H1 (cell line): ENCODE measurements at regions not wholly inside any gene's neighbourhood (a gene's known extent, or its start where the extent isn't known, plus 50 kb on each side); places are given as distances from the start of the nearest gene placed in this dataset.

ENCODE experiments used
- CTCF ChIA-PET: fragments of 300-600 bp; sonication (Branson Sonifier 250); formaldehyde crosslinking; loops from one replicate; lab custom pipeline; 2021; ENCODE audit not compliant: partially characterized antibody; lab: Charles Lee
- POLR2A ChIA-PET: fragments of 300-600 bp; sonication (Branson Sonifier 250); formaldehyde crosslinking; loops from one replicate; lab custom pipeline; 2021; ENCODE audit warnings: inconsistent platforms; ENCODE audit not compliant: partially characterized antibody; lab: Charles Lee
- DNase-seq, 2 experiments: peaks; one replicate each; pipeline versions ENCODE4 v3.0.0 to v3.0.0-alpha.2; 2010 to 2022; ENCODE audit warnings: low spot score in 2 of 2, low read depth in 1 of 2, mixed read lengths in 1 of 2
- FAIRE-seq: peaks from 2 replicates; lab custom pipeline; 2011; peaks lifted over from hg19 to GRCh38; lab: Jason Lieb, UNC
- H2AFZ ChIP-seq: 2 replicates; pipeline ENCODE4 v1.8.1; 2012; ENCODE audit warnings: low read length, inconsistent platforms
- H2AK5ac ChIP-seq: 2 replicates; pipeline ENCODE4 v1.6.1; 2013; ENCODE audit warnings: low read depth, low read length
- H2BK120ac ChIP-seq: replicated peaks from 2 replicates; pipeline ENCODE3; 2013; ENCODE audit warnings: low read depth, low read length, inconsistent platforms
- H2BK12ac ChIP-seq: 2 replicates; pipeline ENCODE4 v1.6.1; 2013; ENCODE audit warnings: low read depth, low read length
- H2BK15ac ChIP-seq: 2 replicates; pipeline ENCODE4 v1.6.1; 2013; ENCODE audit warnings: low read length
- H2BK20ac ChIP-seq: 2 replicates; pipeline ENCODE4 v1.6.1; 2013; ENCODE audit warnings: low read length
- H2BK5ac ChIP-seq: 2 replicates; pipeline ENCODE4 v1.6.1; 2013; ENCODE audit warnings: low read depth, low read length
- H3K14ac ChIP-seq: 2 replicates; pipeline ENCODE4 v1.6.1; 2013; ENCODE audit warnings: inconsistent platforms; ENCODE audit not compliant: insufficient read length
- H3K18ac ChIP-seq: 2 replicates; pipeline ENCODE4 v1.6.1; 2013; ENCODE audit warnings: low read length; ENCODE audit errors: extremely low read depth
- H3K23ac ChIP-seq: 2 replicates; pipeline ENCODE4 v1.6.1; 2013; ENCODE audit warnings: inconsistent platforms; ENCODE audit not compliant: insufficient read length
- H3K23me2 ChIP-seq: 2 replicates; pipeline ENCODE4 v1.6.1; 2013; ENCODE audit warnings: low read depth, low read length
- H3K27ac ChIP-seq: 2 replicates; pipeline ENCODE4 v1.6.1; 2011; ENCODE audit warnings: low read depth, low read length, inconsistent platforms
- H3K27me3 ChIP-seq, 4 experiments: replicated peaks in 1 of 4; 1 replicate in 1 of 4; 2 replicates in 3 of 4; pipeline versions ENCODE4 v1.6.1 to v1.8.1; 2011 to 2013; ENCODE audit warnings: low read length in 3 of 4, mild to moderate bottlenecking in 3 of 4, inconsistent platforms in 2 of 4, mixed read lengths in 2 of 4, moderate library complexity in 1 of 4; ENCODE audit not compliant: control insufficient read depth in 3 of 4, insufficient read depth in 3 of 4; ENCODE audit errors: extremely low read depth in 1 of 4
- H3K36me3 ChIP-seq, 4 experiments: 2 replicates each; pipeline versions ENCODE4 v1.6.1 to v1.8.1; 2011 to 2013; ENCODE audit warnings: mild to moderate bottlenecking in 4 of 4, low read length in 3 of 4, moderate library complexity in 2 of 4, control low read depth in 1 of 4, inconsistent platforms in 1 of 4; ENCODE audit not compliant: insufficient read depth in 4 of 4, control insufficient read depth in 2 of 4
- H3K4ac ChIP-seq: replicated peaks from 2 replicates; pipeline ENCODE3; 2013; ENCODE audit warnings: low read length, low read depth, mixed read lengths, inconsistent platforms; ENCODE audit not compliant: insufficient read length
- H3K4me1 ChIP-seq, 4 experiments: replicated peaks in 1 of 4; 1 replicate in 1 of 4; 2 replicates in 3 of 4; pipeline versions ENCODE4 v1.6.1 to v1.8.1; 2011 to 2013; ENCODE audit warnings: low read length in 3 of 4, inconsistent platforms in 2 of 4, mixed read lengths in 1 of 4; ENCODE audit not compliant: insufficient read depth in 4 of 4, control insufficient read depth in 3 of 4
- H3K4me2 ChIP-seq, 2 experiments: 2 replicates each; pipeline versions ENCODE4 v1.6.1 to v1.8.1; 2011 to 2013; ENCODE audit warnings: low read depth in 2 of 2, low read length in 2 of 2, control low read depth in 1 of 2, inconsistent platforms in 1 of 2, mild to moderate bottlenecking in 1 of 2; ENCODE audit not compliant: insufficient read depth in 1 of 2
- H3K4me3 ChIP-seq, 4 experiments: fragments of 200-600, 300-600 bp in 1 of 4; sonication (generic), shearing (Covaris generic), sonication (Bioruptor Twin) in 1 of 4; 2 replicates each; pipeline versions ENCODE4 v1.5.1 to v1.8.1; 2011 to 2016; ENCODE audit warnings: low read length in 4 of 4, low read depth in 3 of 4, control low read depth in 2 of 4, inconsistent platforms in 2 of 4, mild to moderate bottlenecking in 2 of 4, mixed read lengths in 1 of 4, moderate library complexity in 1 of 4; ENCODE audit not compliant: insufficient read depth in 2 of 4; ENCODE audit errors: extremely low read depth in 1 of 4
- H3K56ac ChIP-seq: replicated peaks from 2 replicates; pipeline ENCODE3; 2013; ENCODE audit warnings: low read depth, mild to moderate bottlenecking, mixed read lengths, low read length, inconsistent platforms; ENCODE audit not compliant: insufficient read length
- H3K79me1 ChIP-seq: 2 replicates; pipeline ENCODE4 v1.6.1; 2013; ENCODE audit warnings: low read depth, low read length, control low read depth
- H3K79me2 ChIP-seq, 2 experiments: 2 replicates each; pipeline versions ENCODE4 v1.6.1 to v1.8.1; 2012 to 2013; ENCODE audit warnings: low read length in 2 of 2, mild to moderate bottlenecking in 2 of 2, inconsistent platforms in 1 of 2; ENCODE audit not compliant: insufficient read depth in 2 of 2, control insufficient read depth in 1 of 2
- H3K9ac ChIP-seq, 4 experiments: replicated peaks in 1 of 4; 1 replicate in 1 of 4; 2 replicates in 3 of 4; pipeline versions ENCODE4 v1.6.1 to v1.8.1; 2011 to 2013; ENCODE audit warnings: low read depth in 3 of 4, low read length in 3 of 4, control low read depth in 2 of 4, mild to moderate bottlenecking in 2 of 4, moderate library complexity in 2 of 4, inconsistent platforms in 1 of 4; ENCODE audit errors: extremely low read depth in 1 of 4
- H3K9me3 ChIP-seq, 2 experiments: 2 replicates each; pipeline versions ENCODE4 v1.6.1 to v1.8.1; 2012 to 2013; ENCODE audit warnings: mild to moderate bottlenecking in 2 of 2, moderate library complexity in 2 of 2, control low read depth in 1 of 2, inconsistent platforms in 1 of 2, low read depth in 1 of 2, low read length in 1 of 2, mixed read lengths in 1 of 2; ENCODE audit not compliant: insufficient read depth in 2 of 2
- H4K20me1 ChIP-seq, 2 experiments: replicated peaks in 1 of 2; 2 replicates each; pipeline versions ENCODE3 to v1.8.1; 2011 to 2013; ENCODE audit warnings: inconsistent platforms in 2 of 2, low read length in 2 of 2, mild to moderate bottlenecking in 1 of 2; ENCODE audit not compliant: insufficient read depth in 2 of 2, control insufficient read depth in 1 of 2
- H4K5ac ChIP-seq: 2 replicates; pipeline ENCODE4 v1.6.1; 2013; ENCODE audit warnings: low read length, low read depth, mixed read lengths, inconsistent platforms; ENCODE audit not compliant: insufficient read length
- H4K8ac ChIP-seq: 2 replicates; pipeline ENCODE4 v1.8.0; 2013; ENCODE audit warnings: mild to moderate bottlenecking, moderate library complexity, low read length, inconsistent platforms; ENCODE audit not compliant: insufficient read depth; ENCODE audit errors: extremely low read depth
- H4K91ac ChIP-seq: replicated peaks from 2 replicates; pipeline ENCODE3; 2013; ENCODE audit warnings: low read length, mixed read lengths, inconsistent platforms; ENCODE audit not compliant: insufficient read length
- BACH1 ChIP-seq: IDR thresholded peaks from 2 replicates; pipeline ENCODE4 v1.6.1; 2012; ENCODE audit warnings: low read length, improper control_type of control experiment
- BRCA1 ChIP-seq: IDR thresholded peaks from 2 replicates; pipeline ENCODE4 v1.6.1; 2012; ENCODE audit warnings: low read depth, low read length, improper control_type of control experiment
- CEBPB ChIP-seq: IDR thresholded peaks from 2 replicates; pipeline ENCODE4 v1.6.1; 2012; ENCODE audit warnings: low read depth, low read length
- JUND ChIP-seq: IDR thresholded peaks from 2 replicates; pipeline ENCODE4 v1.6.1; 2011; ENCODE audit warnings: mild to moderate bottlenecking, improper control_type of control experiment, low read length
- PHF8 ChIP-seq: fragments of 200-600 bp; sonication (generic); conservative IDR thresholded peaks from 2 replicates; pipeline ENCODE4 v1.7.1; 2012; ENCODE audit warnings: low read depth, mild to moderate bottlenecking, inconsistent platforms, low read length, moderate library complexity
- RNF2 ChIP-seq: fragments of 200-900, 300-1000 bp; sonication (generic); IDR thresholded peaks from 2 replicates; pipeline ENCODE4 v1.7.1; 2016; ENCODE audit warnings: borderline replicate concordance, low read depth, mild to moderate bottlenecking, antibody characterized with exemption, low read length; ENCODE audit not compliant: poor library complexity, severe bottlenecking; ENCODE audit errors: missing control alignments
- SP2 ChIP-seq: IDR thresholded peaks from 2 replicates; pipeline ENCODE4 v1.6.1; 2012; ENCODE audit warnings: mild to moderate bottlenecking, low read length, inconsistent platforms
- SUZ12 ChIP-seq: fragments of 200-600 bp; sonication (generic); IDR thresholded peaks from 2 replicates; pipeline ENCODE4 v1.6.1; 2012; ENCODE audit warnings: mild to moderate bottlenecking, inconsistent platforms, low read length, moderate library complexity, mixed read lengths
- TEAD4 ChIP-seq: IDR thresholded peaks from 2 replicates; pipeline ENCODE4 v1.6.1; 2012; ENCODE audit warnings: low read depth, low read length, inconsistent platforms, mixed read lengths
- WGBS, 2 experiments: shearing (Covaris generic) in 1 of 2; methylation state at CpG; one replicate each; pipeline versions ENCODE4 v1.1.6 to v1.1.7; 2013 to 2015; ENCODE audit warnings: low lambda C conversion rate in 2 of 2, mixed read lengths in 2 of 2, inconsistent platforms in 1 of 2, low coverage in 1 of 2, missing lambda C conversion rate in 1 of 2; ENCODE audit not compliant: insufficient replicate concordance in 2 of 2, insufficient coverage in 1 of 2, insufficient read length in 1 of 2; ENCODE audit errors: extremely low coverage in 1 of 2, missing lambda C conversion rate in 1 of 2; 5-methylcytosine and 5-hydroxymethylcytosine counted together
- TF ChIP-seq, protein P1 (sequence below): IDR thresholded peaks from 2 replicates; pipeline ENCODE4 v1.6.1; 2011; ENCODE audit warnings: low read depth, mild to moderate bottlenecking, low read length; ENCODE audit not compliant: insufficient read depth

DNA sequence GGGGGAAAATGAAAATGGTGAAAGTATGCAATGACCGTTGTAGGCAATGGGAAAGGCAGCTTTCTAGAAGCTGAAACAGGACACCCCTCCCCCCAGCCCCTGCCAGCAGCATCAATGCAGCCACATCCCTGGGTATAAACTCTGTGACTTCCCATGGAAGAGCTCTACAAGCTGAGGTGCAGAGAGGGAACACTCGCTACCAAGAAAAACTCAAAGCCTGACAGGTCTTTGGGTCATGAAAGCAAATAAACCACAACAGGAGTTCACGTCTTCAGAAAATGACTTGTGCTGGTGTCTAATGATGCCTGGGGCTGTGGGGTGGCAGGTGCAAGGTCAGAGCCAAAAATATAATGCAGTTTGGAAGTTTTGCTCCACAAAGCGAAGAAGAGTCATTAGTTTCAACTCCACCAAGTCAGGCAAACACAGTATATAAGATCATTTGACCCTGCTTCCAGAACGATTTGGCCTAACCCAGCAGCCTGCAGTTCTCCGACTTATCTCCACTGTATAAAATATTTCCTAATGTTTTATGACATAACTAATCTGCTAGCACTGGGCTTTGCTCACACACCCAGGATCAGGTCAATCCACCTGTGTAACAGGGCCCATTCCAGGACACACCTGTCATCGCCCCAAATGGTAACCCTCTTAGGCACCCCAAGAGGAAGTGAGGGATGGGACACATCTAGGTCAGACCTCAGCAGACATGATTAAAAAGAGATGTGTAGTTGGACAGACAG, 102.1 kb downstream of the IRS2 start:
- no peaks in the 10 kb centered on the region for H3K79me2 ChIP-seq
- no peaks in the 10 kb centered on the region for H3K36me3 ChIP-seq
- H3K56ac ChIP-seq = no peak overlapping the region
- no peak overlapping the region for H2BK12ac ChIP-seq
- no peak for DNase-seq
- no peak for TF ChIP-seq TEAD4
- no peak for TF ChIP-seq BACH1
- TF ChIP-seq, protein P1, sequence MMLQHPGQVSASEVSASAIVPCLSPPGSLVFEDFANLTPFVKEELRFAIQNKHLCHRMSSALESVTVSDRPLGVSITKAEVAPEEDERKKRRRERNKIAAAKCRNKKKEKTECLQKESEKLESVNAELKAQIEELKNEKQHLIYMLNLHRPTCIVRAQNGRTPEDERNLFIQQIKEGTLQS = no peak
- no peak for TF ChIP-seq SP2
- no peak for TF ChIP-seq RNF2
- no peak for TF ChIP-seq JUND
- no peak for TF ChIP-seq CEBPB
- no peak for TF ChIP-seq SUZ12
- no peak for TF ChIP-seq PHF8
- no peak for TF ChIP-seq BRCA1
- H3K18ac ChIP-seq = no peak overlapping the region
- H3K9ac ChIP-seq = no peak overlapping the region
- no peak for FAIRE-seq
- H3K23ac ChIP-seq = no peak overlapping the region
- no peaks in the 10 kb centered on the region for H3K27me3 ChIP-seq
- 91% methylated on average over 7 of the region's 7 CpGs; no CpG with 5 or more reads in 1 of the 2 experiments for WGBS, 2 experiments
- H4K20me1 ChIP-seq = no peaks in the 10 kb centered on the region
- H3K4ac ChIP-seq = no peak overlapping the region
- no peak overlapping the region for H3K14ac ChIP-seq
- no peak overlapping the region for H2BK120ac ChIP-seq
- H4K5ac ChIP-seq = no peak overlapping the region
- ChIA-PET POLR2A (interaction anchor here (1.7 kb wide), 1 partner anchor 9 kb away, joined by 3 read pairs; no protein-coding TSS in a partner anchor), CTCF (interaction anchor here (0.6 to 1.7 kb wide), 6 partner anchors 13 to 99 kb away, joined by 3 to 7 read pairs (median 4); no protein-coding TSS in a partner anchor)
- H3K23me2 ChIP-seq = no peaks in the 10 kb centered on the region; the same call in 1 of the 2 replicates
- 0 out of 2 replicates have a peak overlapping the region, but pooled peaks have one; percentile 50 for H2AFZ ChIP-seq
- H2BK15ac ChIP-seq = no peak overlapping the region
- peak overlapping the region; percentile 72; the same call in 1 of the 2 replicates for H2AK5ac ChIP-seq
- no peak overlapping the region for H2BK20ac ChIP-seq
- no peak overlapping the region for H4K91ac ChIP-seq
- H4K8ac ChIP-seq = no peak overlapping the region
- no peak overlapping the region for H3K4me3 ChIP-seq
- peaks cover 3 to 10% (median 9%) of the 10 kb centered on the region in 4 experiments for H3K4me1 ChIP-seq
- no peak overlapping the region for H3K27ac ChIP-seq
- H3K9me3 ChIP-seq = no peaks in the 10 kb centered on the region
- no peak overlapping the region for H2BK5ac ChIP-seq
- H3K79me1 ChIP-seq = no peaks in the 10 kb centered on the region
- H3K4me2 ChIP-seq = no peak overlapping the region
